Left ventricle myocardium inferior (tissue), 1 donor: ENCODE measurements at regions not wholly inside any gene's neighbourhood (a gene's known extent, or its start where the extent isn't known, plus 50 kb on each side); places are given as distances from the start of the nearest gene placed in this dataset.

Experiments
- DNase-seq: peaks from one replicate; pipeline ENCODE4 v3.0.0-alpha.2; 2020
- H3K27ac ChIP-seq: fragments of 200-600 bp; replicated peaks from 2 replicates; pipeline ENCODE4 v1.8.0; 2021
- H3K27me3 ChIP-seq: fragments of 200-600 bp; 2 replicates; pipeline ENCODE4 v1.8.0; 2021; ENCODE audit warnings: low read depth
- H3K36me3 ChIP-seq: fragments of 200-600 bp; 2 replicates; pipeline ENCODE4 v1.8.0; 2021
- H3K4me1 ChIP-seq: fragments of 200-600 bp; 2 replicates; pipeline ENCODE4 v1.8.0; 2021
- H3K4me3 ChIP-seq: fragments of 200-600 bp; 2 replicates; pipeline ENCODE4 v1.8.0; 2021; ENCODE audit warnings: mild to moderate bottlenecking, moderate library complexity
- H3K9me3 ChIP-seq: fragments of 200-600 bp; replicated peaks from 2 replicates; pipeline ENCODE4 v1.8.0; 2021
- intact Hi-C: fragments of 100-400 bp; cut with micrococcal nuclease; formaldehyde crosslinking; loops from one replicate; pipeline ENCODE4 v1.11.0; 2022
- TF ChIP-seq, protein P1 (sequence below): fragments of 200-600 bp; IDR thresholded peaks from 2 replicates; pipeline ENCODE4 v1.8.0; 2021; ENCODE audit warnings: antibody characterized with exemption, mild to moderate bottlenecking, borderline replicate concordance
- donor health status: DM: no; HTN: yes; CAD: no; lungs with severe emphysema.

DNA sequence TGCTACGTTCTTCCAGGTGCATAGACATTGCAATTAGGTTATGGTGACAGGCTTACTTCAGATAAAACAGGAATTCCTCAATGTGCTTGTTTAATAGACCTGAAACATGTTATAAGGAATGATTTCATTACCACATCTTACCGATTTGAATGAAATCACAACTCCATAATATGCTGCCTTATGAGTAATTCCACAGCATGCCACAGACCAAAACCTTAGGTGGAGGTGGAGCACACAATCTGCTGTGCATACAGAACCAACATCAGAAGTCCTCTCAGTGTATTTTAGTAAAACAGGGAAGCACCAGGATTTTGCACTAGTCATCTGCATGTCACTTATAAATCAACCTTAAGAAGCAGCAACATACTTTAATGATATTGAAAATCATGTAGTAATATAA is 148.9 kb upstream of the TSHZ2 start:
- no peak for DNase-seq
- no peaks in the 10 kb centered on the region for H3K36me3 ChIP-seq
- no peak overlapping the region for H3K4me3 ChIP-seq
- no peaks in the 10 kb centered on the region for H3K4me1 ChIP-seq
- peaks cover 17% of the 10 kb centered on the region for H3K9me3 ChIP-seq
- TF ChIP-seq, protein P1, sequence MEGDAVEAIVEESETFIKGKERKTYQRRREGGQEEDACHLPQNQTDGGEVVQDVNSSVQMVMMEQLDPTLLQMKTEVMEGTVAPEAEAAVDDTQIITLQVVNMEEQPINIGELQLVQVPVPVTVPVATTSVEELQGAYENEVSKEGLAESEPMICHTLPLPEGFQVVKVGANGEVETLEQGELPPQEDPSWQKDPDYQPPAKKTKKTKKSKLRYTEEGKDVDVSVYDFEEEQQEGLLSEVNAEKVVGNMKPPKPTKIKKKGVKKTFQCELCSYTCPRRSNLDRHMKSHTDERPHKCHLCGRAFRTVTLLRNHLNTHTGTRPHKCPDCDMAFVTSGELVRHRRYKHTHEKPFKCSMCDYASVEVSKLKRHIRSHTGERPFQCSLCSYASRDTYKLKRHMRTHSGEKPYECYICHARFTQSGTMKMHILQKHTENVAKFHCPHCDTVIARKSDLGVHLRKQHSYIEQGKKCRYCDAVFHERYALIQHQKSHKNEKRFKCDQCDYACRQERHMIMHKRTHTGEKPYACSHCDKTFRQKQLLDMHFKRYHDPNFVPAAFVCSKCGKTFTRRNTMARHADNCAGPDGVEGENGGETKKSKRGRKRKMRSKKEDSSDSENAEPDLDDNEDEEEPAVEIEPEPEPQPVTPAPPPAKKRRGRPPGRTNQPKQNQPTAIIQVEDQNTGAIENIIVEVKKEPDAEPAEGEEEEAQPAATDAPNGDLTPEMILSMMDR, result no peak
- H3K27ac ChIP-seq, result no peak overlapping the region
- no peaks in the 10 kb centered on the region for H3K27me3 ChIP-seq
- intact Hi-C loops, result no loop called here

DNA sequence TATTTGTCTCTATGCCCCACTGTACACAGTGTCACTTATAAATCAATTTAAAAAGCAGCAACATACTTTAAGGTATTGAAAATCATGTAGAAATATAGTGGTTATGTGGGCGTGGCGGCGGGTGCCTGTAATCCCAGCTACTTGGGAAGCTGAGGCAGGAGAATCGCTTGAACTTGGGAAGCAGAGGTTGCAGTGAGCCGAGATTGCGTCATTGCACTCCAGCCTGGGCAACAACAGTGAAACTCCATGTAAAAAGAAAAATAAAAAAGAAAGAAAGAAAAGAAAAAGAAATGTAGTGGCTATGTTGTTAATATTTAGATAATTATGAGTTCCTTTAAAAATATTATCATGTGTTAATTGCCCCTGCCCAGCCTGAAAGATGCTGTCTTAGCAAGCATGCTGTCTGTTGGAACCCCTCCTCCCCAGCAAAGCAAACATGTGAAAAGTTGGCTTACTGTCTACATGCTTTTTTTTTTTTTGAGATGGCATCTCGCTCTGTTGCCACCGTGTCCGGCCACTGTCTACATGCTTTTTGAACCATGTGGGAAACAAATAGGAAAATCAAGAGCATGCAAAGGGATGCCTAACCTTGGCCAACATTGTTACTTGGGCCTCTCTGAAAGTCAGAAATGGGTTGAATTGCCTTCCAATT is 151.4 kb upstream of the TSHZ2 start:
- Histone ChIP-seq H3K27ac (no peak overlapping the region), H3K4me3 (no peak overlapping the region), H3K4me1 (no peaks in the 10 kb centered on the region), H3K27me3 (peaks cover 12% of the 10 kb centered on the region), H3K9me3 (peaks cover 5% of the 10 kb centered on the region), H3K36me3 (no peaks in the 10 kb centered on the region)
- intact Hi-C loops, result no loop called here
- DNase-seq, result no peak
- TF ChIP-seq, protein P1, result no peak

DNA sequence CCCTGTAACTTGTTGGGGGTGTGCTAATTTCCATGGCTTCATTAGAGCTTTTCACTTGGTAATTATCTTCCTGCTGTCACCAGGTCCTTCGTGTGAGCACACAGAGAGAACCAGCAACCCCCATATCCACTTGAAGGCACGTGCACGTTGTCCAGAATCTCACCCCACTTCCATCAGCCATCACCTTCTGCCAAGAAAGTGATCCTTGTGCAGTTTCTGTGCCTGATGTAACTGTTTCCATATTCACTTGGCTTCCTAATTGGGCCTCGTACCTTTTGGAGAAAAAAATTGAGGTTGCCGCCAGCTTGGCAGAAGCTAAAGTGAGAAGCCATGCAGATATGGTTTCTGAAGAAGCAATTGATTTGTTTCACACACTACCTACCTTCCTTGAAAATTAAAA is 153.7 kb upstream of the TSHZ2 start:
- H3K27me3 ChIP-seq, result peaks cover 15% of the 10 kb centered on the region
- DNase-seq, result no peak
- no peaks in the 10 kb centered on the region for H3K9me3 ChIP-seq
- TF ChIP-seq, protein P1, result no peak
- intact Hi-C loops, result no loop called here
- H3K4me1 ChIP-seq, result no peaks in the 10 kb centered on the region
- H3K4me3 ChIP-seq, result no peak overlapping the region
- no peak overlapping the region for H3K27ac ChIP-seq
- H3K36me3 ChIP-seq, result no peaks in the 10 kb centered on the region

DNA sequence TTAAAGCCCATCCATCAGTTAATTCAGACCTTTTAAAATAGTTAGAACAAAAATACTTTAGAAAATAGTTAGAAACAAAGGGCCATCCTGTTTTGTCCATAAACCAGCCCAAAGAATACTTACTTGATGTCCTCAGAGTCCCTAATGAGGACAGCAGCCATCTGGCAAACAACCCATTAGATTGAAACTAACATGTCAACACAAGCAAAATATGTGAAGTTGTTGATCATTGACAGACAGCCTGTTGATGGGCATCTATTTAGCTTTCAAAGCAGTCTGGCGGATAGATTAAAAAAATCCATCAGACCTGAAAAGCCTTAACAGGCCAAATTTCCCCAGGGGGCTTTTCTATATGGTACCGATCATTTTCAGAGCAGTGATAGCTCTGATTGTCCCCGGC is 154.2 kb upstream of the TSHZ2 start:
- Histone ChIP-seq H3K4me1 (no peaks in the 10 kb centered on the region), H3K27ac (no peak overlapping the region), H3K4me3 (no peak overlapping the region), H3K9me3 (no peaks in the 10 kb centered on the region), H3K36me3 (no peaks in the 10 kb centered on the region), H3K27me3 (peaks cover 15% of the 10 kb centered on the region)
- intact Hi-C loops, result no loop called here
- TF ChIP-seq, protein P1, result no peak
- no peak for DNase-seq

DNA sequence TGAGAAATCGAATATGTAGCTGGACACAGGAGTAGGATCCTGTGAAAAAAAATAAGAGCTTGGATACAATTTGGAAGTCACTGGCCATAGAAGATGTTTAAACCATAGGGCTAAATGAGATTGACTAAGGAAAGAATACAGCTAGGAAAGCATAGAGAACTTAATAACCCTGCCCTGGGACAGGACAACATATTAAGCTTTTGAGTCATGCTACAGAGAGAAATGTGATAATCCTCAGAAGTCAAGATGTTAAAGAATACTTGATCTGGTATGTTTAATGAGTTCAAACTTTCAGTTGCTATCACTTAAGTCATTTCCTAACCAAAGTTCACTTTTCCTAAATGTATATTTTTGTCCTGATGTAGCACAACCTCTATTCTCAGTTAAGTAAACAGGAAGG is 154.6 kb upstream of the TSHZ2 start:
- Histone ChIP-seq H3K36me3 (no peaks in the 10 kb centered on the region), H3K27me3 (peaks cover 15% of the 10 kb centered on the region), H3K4me3 (no peak overlapping the region), H3K9me3 (no peaks in the 10 kb centered on the region), H3K4me1 (no peaks in the 10 kb centered on the region), H3K27ac (no peak overlapping the region)
- intact Hi-C loops, result no loop called here
- TF ChIP-seq, protein P1, result no peak
- DNase-seq, result no peak

DNA sequence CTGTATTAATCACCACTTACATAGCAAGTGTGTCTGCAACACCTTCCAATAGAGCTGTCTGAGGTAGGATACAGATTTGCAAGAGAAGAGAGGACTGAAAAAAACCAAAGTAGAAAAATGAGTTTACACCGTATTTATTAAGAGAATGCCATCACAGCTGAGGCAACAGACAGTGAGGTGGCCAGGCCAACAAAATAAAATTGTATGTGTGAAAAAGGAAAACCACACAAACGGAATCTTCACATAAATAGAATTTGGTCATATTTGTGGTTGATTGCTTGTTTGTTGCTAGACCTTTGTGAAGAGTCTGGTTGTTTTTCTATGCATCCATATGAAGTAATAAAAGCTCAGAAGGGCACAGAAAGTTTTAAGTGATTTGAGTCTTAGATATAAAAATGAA is 157.8 kb upstream of the TSHZ2 start:
- peaks cover 15% of the 10 kb centered on the region for H3K27me3 ChIP-seq
- TF ChIP-seq, protein P1, result no peak
- intact Hi-C loops, result no loop called here

More for the DNA sequence above, 157.8 kb upstream of the TSHZ2 start:
- Histone ChIP-seq H3K4me1 (no peaks in the 10 kb centered on the region), H3K4me3 (no peak overlapping the region), H3K9me3 (no peaks in the 10 kb centered on the region), H3K27ac (no peak overlapping the region), H3K36me3 (no peaks in the 10 kb centered on the region)
- DNase-seq, result no peak
